K562 (cell line): ENCODE measurements at regions not wholly inside any gene's neighbourhood (a gene's known extent, or its start where the extent isn't known, plus 50 kb on each side); places are given as distances from the start of the nearest gene placed in this dataset.

ENCODE experiments used
- ATAC-seq: fragments of 200-7000 bp; cut with Tn5 transposase; 3 replicates; pipeline ENCODE4 v1.9.1; 2020; ENCODE audit warnings: moderate library complexity
- BruUV-seq: library from RNA; stranded (reverse); fragments of 400-500 nt; replicated peaks from 2 replicates; lab custom pipeline; 2021; lab: Mats Ljungman, UMichigan
- CTCF ChIA-PET: fragments of 300-600 bp; formaldehyde crosslinking; extraction: SDS; loops from one replicate; lab custom pipeline; 2021; ENCODE audit warnings: low intra/inter-chr PET ratio; lab: Yijun Ruan, JAX
- POLR2A ChIA-PET: fragments of 300-600, 350-650 bp; sonication (Branson Sonifier 250); formaldehyde crosslinking; extraction: SDS; loops from one replicate; lab custom pipeline; 2021; ENCODE audit warnings: antibody characterized with exemption, inconsistent platforms; lab: Yijun Ruan, JAX
- DNase-seq, 4 experiments: peaks; one replicate each; pipeline versions ENCODE4 v3.0.0 to v3.0.0-alpha.2; 2011 to 2018; ENCODE audit warnings: low spot score in 3 of 4, mixed read lengths in 3 of 4; ENCODE audit errors: extremely low read depth in 1 of 4
- FAIRE-seq: peaks from 2 replicates; lab custom pipeline; 2011; peaks lifted over from hg19 to GRCh38; lab: Jason Lieb, UNC
- H2AFZ ChIP-seq: 2 replicates; pipeline ENCODE4 v1.6.0; 2011; ENCODE audit warnings: low read depth, low read length, control low read depth, inconsistent platforms
- H3K27ac ChIP-seq: fragments of 200-600 bp; 3 replicates; pipeline ENCODE4 v1.8.0; 2011; ENCODE audit warnings: low read depth, mild to moderate bottlenecking, control low read depth, inconsistent platforms, low read length, moderate library complexity, mixed read lengths; ENCODE audit errors: extremely low read depth
- H3K27me3 ChIP-seq, 2 experiments: fragments of 300-600 bp in 1 of 2; 2 replicates in 1 of 2; 3 replicates in 1 of 2; pipeline versions ENCODE4 v1.6.0 to v1.8.0; 2011; ENCODE audit warnings: inconsistent platforms in 2 of 2, low read length in 2 of 2, mild to moderate bottlenecking in 1 of 2, mixed read lengths in 1 of 2, moderate library complexity in 1 of 2; ENCODE audit not compliant: control insufficient read depth in 2 of 2, insufficient read depth in 2 of 2
- H3K36me3 ChIP-seq: fragments of 300-600 bp; 3 replicates; pipeline ENCODE4 v1.8.0; 2011; ENCODE audit warnings: mild to moderate bottlenecking, low read length, inconsistent platforms; ENCODE audit not compliant: control insufficient read depth, insufficient read depth
- H3K4me1 ChIP-seq, 2 experiments: fragments of 200-600 bp in 1 of 2; replicated peaks in 1 of 2; 2 replicates in 1 of 2; 3 replicates in 1 of 2; pipeline versions ENCODE4 v1.5.1 to v1.8.0; 2011; ENCODE audit warnings: inconsistent platforms in 2 of 2, low read length in 2 of 2, mild to moderate bottlenecking in 1 of 2, mixed read lengths in 1 of 2, moderate library complexity in 1 of 2; ENCODE audit not compliant: control insufficient read depth in 2 of 2, insufficient read depth in 2 of 2
- H3K4me2 ChIP-seq: 2 replicates; pipeline ENCODE4 v1.6.1; 2011; ENCODE audit warnings: low read length, control low read depth, inconsistent platforms, mixed read lengths; ENCODE audit not compliant: insufficient read depth
- H3K4me3 ChIP-seq: fragments of 200-600 bp; sonication (generic), shearing (Covaris generic); 2 replicates; pipeline ENCODE4 v1.5.1; 2016; ENCODE audit warnings: control low read depth, inconsistent platforms
- H3K79me2 ChIP-seq: fragments of 200-600 bp; 3 replicates; pipeline ENCODE4 v1.8.0; 2011; ENCODE audit warnings: low read length, inconsistent platforms; ENCODE audit not compliant: control insufficient read depth, insufficient read depth
- H3K9ac ChIP-seq, 2 experiments: 2 replicates each; pipeline versions ENCODE4 v1.6.0 to v1.6.1; 2011; ENCODE audit warnings: low read depth in 2 of 2, low read length in 2 of 2, control low read depth in 1 of 2, inconsistent platforms in 1 of 2, mild to moderate bottlenecking in 1 of 2, mixed read lengths in 1 of 2; ENCODE audit not compliant: insufficient read depth in 1 of 2
- H3K9me1 ChIP-seq: one replicate; pipeline ENCODE4 v1.6.0; 2011; ENCODE audit warnings: inconsistent platforms, mild to moderate bottlenecking, low read length, moderate library complexity; ENCODE audit not compliant: control insufficient read depth, insufficient read depth
- H3K9me3 ChIP-seq: replicated peaks from 2 replicates; pipeline ENCODE4 v1.5.1; 2011; ENCODE audit warnings: low read depth, low read length, inconsistent platforms; ENCODE audit not compliant: control insufficient read depth, insufficient read depth
- H4K20me1 ChIP-seq: replicated peaks from 2 replicates; pipeline ENCODE4 v1.6.1; 2011; ENCODE audit warnings: low read length, inconsistent platforms, mixed read lengths; ENCODE audit not compliant: control insufficient read depth, insufficient read depth
- GABPB2 ChIP-seq: fragments of 250-450 bp; sonication (Bioruptor Pico); conservative IDR thresholded peaks from 2 replicates; pipeline ENCODE4 v1.5.1; 2021; ENCODE audit warnings: mild to moderate bottlenecking
- KAT2B ChIP-seq: IDR thresholded peaks from one replicate; pipeline ENCODE4 v1.6.1; 2012; ENCODE audit warnings: low read depth, mild to moderate bottlenecking, control low read depth, inconsistent platforms, low read length, moderate library complexity
- KHSRP ChIP-seq: fragments of 450-650 bp; IDR thresholded peaks from 2 replicates; pipeline ENCODE4 v1.6.1; 2017
- MLX ChIP-seq, 2 experiments: fragments of 450-650 bp in 1 of 2; sonication (generic) in 1 of 2; formaldehyde crosslinking; conservative IDR thresholded peaks; 2 replicates each; pipeline versions ENCODE4 v1.4.0 to v1.8.1; 2020 to 2022; ENCODE audit warnings: mild to moderate bottlenecking in 1 of 2, missing genetic modification reagents in 1 of 2
- RBM22 ChIP-seq: fragments of 200-400 bp; formaldehyde crosslinking; IDR thresholded peaks from 2 replicates; pipeline ENCODE4 v1.6.1; 2018; ENCODE audit warnings: low read length, low read depth; ENCODE audit not compliant: poor library complexity, severe bottlenecking
- ZKSCAN1 ChIP-seq: fragments of 150-350 bp; IDR thresholded peaks from 2 replicates; pipeline ENCODE4 v1.6.1; 2016; ENCODE audit warnings: low read depth, low read length
- ZNF696 ChIP-seq: fragments of 250-450 bp; sonication (Bioruptor Pico); conservative IDR thresholded peaks from 2 replicates; pipeline ENCODE4 v1.4.0; 2020; ENCODE audit warnings: mild to moderate bottlenecking, moderate library complexity
- WGBS: fragments of 100-300 bp; shearing (Covaris generic); methylation state at CpG from one replicate; pipeline ENCODE4 v1.1.6; 2016; ENCODE audit warnings: low coverage, mixed read lengths; ENCODE audit not compliant: insufficient coverage; ENCODE audit errors: missing lambda C conversion rate; 5-methylcytosine and 5-hydroxymethylcytosine counted together
- in situ Hi-C: fragments of 300-500 bp; cut with MboI; formaldehyde crosslinking; loops from 4 replicates; pipeline ENCODE4 v1.15.0; 2018; ENCODE audit warnings: inconsistent platforms, mixed read lengths
- intact Hi-C: fragments of 100-400 bp; cut with micrococcal nuclease; formaldehyde crosslinking; loops from 2 replicates; pipeline ENCODE4 v1.14.2; 2022
- TF ChIP-seq, protein P1 (sequence below), 2 experiments: IDR thresholded peaks; 2 replicates each; pipeline ENCODE4 v1.6.1; 2012; ENCODE audit warnings: improper control_type of control experiment in 2 of 2, low read depth in 2 of 2, low read length in 2 of 2, borderline replicate concordance in 1 of 2
- TF ChIP-seq, protein P2 (sequence below): fragments of 450-650 bp; IDR thresholded peaks from 2 replicates; pipeline ENCODE4 v1.6.1; 2017; ENCODE audit warnings: antibody characterized with exemption, mild to moderate bottlenecking

GRCh38 chr6:94050515-94050914 lies 631.2 kb upstream of the EPHA7 start:
- Histone ChIP-seq H3K27ac (no peak overlapping the region), H3K9me1 (no peaks in the 10 kb centered on the region), H3K4me3 (no peak overlapping the region), H3K4me1 (no peaks in the 10 kb centered on the region), H3K36me3 (no peaks in the 10 kb centered on the region), H3K4me2 (no peak overlapping the region), H4K20me1 (no peaks in the 10 kb centered on the region), H3K9me3 (peaks cover 3% of the 10 kb centered on the region; the same call in 1 of the 2 replicates), H2AFZ (no peak overlapping the region), H3K27me3 (no peaks in the 10 kb centered on the region), H3K79me2 (no peaks in the 10 kb centered on the region), H3K9ac (no peak overlapping the region)
- ChIA-PET POLR2A (no interaction called here), CTCF (no interaction called here)
- DNase-seq (no peak), ATAC-seq (no peak), FAIRE-seq (no peak)
- no TSS peak for BruUV-seq
- intact Hi-C loops (no loop called here), in situ Hi-C loops (no loop called here)
- TF ChIP-seq KAT2B, result no peak
- TF ChIP-seq, protein P1, sequence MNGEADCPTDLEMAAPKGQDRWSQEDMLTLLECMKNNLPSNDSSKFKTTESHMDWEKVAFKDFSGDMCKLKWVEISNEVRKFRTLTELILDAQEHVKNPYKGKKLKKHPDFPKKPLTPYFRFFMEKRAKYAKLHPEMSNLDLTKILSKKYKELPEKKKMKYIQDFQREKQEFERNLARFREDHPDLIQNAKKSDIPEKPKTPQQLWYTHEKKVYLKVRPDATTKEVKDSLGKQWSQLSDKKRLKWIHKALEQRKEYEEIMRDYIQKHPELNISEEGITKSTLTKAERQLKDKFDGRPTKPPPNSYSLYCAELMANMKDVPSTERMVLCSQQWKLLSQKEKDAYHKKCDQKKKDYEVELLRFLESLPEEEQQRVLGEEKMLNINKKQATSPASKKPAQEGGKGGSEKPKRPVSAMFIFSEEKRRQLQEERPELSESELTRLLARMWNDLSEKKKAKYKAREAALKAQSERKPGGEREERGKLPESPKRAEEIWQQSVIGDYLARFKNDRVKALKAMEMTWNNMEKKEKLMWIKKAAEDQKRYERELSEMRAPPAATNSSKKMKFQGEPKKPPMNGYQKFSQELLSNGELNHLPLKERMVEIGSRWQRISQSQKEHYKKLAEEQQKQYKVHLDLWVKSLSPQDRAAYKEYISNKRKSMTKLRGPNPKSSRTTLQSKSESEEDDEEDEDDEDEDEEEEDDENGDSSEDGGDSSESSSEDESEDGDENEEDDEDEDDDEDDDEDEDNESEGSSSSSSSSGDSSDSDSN (IDR thresholded peaks at IDR 0.05; ENCODE audit: borderline replicate concordance in 1 of 2, low read depth in 2 of 2, low read length in 2 of 2), result no peak
- TF ChIP-seq ZKSCAN1, result no peak
- no peak for TF ChIP-seq RBM22
- TF ChIP-seq, protein P2, sequence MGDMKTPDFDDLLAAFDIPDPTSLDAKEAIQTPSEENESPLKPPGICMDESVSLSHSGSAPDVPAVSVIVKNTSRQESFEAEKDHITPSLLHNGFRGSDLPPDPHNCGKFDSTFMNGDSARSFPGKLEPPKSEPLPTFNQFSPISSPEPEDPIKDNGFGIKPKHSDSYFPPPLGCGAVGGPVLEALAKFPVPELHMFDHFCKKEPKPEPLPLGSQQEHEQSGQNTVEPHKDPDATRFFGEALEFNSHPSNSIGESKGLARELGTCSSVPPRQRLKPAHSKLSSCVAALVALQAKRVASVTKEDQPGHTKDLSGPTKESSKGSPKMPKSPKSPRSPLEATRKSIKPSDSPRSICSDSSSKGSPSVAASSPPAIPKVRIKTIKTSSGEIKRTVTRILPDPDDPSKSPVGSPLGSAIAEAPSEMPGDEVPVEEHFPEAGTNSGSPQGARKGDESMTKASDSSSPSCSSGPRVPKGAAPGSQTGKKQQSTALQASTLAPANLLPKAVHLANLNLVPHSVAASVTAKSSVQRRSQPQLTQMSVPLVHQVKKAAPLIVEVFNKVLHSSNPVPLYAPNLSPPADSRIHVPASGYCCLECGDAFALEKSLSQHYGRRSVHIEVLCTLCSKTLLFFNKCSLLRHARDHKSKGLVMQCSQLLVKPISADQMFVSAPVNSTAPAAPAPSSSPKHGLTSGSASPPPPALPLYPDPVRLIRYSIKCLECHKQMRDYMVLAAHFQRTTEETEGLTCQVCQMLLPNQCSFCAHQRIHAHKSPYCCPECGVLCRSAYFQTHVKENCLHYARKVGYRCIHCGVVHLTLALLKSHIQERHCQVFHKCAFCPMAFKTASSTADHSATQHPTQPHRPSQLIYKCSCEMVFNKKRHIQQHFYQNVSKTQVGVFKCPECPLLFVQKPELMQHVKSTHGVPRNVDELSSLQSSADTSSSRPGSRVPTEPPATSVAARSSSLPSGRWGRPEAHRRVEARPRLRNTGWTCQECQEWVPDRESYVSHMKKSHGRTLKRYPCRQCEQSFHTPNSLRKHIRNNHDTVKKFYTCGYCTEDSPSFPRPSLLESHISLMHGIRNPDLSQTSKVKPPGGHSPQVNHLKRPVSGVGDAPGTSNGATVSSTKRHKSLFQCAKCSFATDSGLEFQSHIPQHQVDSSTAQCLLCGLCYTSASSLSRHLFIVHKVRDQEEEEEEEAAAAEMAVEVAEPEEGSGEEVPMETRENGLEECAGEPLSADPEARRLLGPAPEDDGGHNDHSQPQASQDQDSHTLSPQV, result no peak
- no peak for TF ChIP-seq MLX (CRISPR knock-in tag; conservative IDR thresholded peaks at IDR 0.05)
- no peak for TF ChIP-seq GABPB2 (CRISPR knock-in tag)
- TF ChIP-seq ZNF696 (CRISPR knock-in tag), result no peak
- no peak for TF ChIP-seq KHSRP
- WGBS, result 0% methylated on average over 3 of the region's 3 CpGs
